Activated B cell treated with CpG ODN at 0.5 μM for 24 hours (primary cell): ENCODE measurements at regions not wholly inside any gene's neighbourhood (a gene's known extent, or its start where the extent isn't known, plus 50 kb on each side); places are given as distances from the start of the nearest gene placed in this dataset.
A peak's percentile ranks its signal among the peaks of the same experiment; 100 is the strongest.

ENCODE experiments used
- ATAC-seq: fragments of 200-7000 bp; cut with Tn5 transposase; one replicate; pipeline ENCODE4 v1.10.0; 2021; ENCODE audit warnings: low read depth, mild to moderate bottlenecking, moderate library complexity
- CTCF ChIA-PET: fragments of 350-600 bp; sonication (Branson Sonifier 250); formaldehyde crosslinking; loops from one replicate; lab custom pipeline; 2021; ENCODE audit warnings: antibody characterized with exemption; lab: Charles Lee
- POLR2A ChIA-PET: fragments of 350-600 bp; sonication (Branson Sonifier 250); formaldehyde crosslinking; loops from one replicate; lab custom pipeline; 2021; ENCODE audit warnings: antibody characterized with exemption; lab: Charles Lee
- DNase-seq: peaks from one replicate; pipeline ENCODE4 v3.0.0; 2022
- H3K27ac Mint-ChIP-seq: one replicate; pipeline ENCODE4 v1.8.0; 2020; ENCODE audit warnings: mixed read lengths
- H3K27me3 Mint-ChIP-seq: one replicate; pipeline ENCODE4 v1.8.0; 2021; ENCODE audit warnings: mixed read lengths
- H3K36me3 Mint-ChIP-seq: one replicate; pipeline ENCODE4 v1.8.0; 2021; ENCODE audit warnings: low read depth, mixed read lengths
- H3K4me1 Mint-ChIP-seq: one replicate; pipeline ENCODE4 v1.8.0; 2021; ENCODE audit warnings: mixed read lengths
- H3K4me3 Mint-ChIP-seq: one replicate; pipeline ENCODE4 v1.8.0; 2020; ENCODE audit warnings: mild to moderate bottlenecking, mixed read lengths
- H3K9me3 Mint-ChIP-seq: one replicate; pipeline ENCODE4 v1.8.0; 2020; ENCODE audit warnings: mixed read lengths
- CTCF ChIP-seq: fragments of 200-600 bp; IDR thresholded peaks from one replicate; pipeline ENCODE4 v1.8.0; 2022; ENCODE audit warnings: antibody characterized with exemption, mild to moderate bottlenecking
- intact Hi-C: fragments of 100-400 bp; cut with micrococcal nuclease; formaldehyde crosslinking; loops from one replicate; pipeline ENCODE4 v1.15.1; 2024

DNA sequence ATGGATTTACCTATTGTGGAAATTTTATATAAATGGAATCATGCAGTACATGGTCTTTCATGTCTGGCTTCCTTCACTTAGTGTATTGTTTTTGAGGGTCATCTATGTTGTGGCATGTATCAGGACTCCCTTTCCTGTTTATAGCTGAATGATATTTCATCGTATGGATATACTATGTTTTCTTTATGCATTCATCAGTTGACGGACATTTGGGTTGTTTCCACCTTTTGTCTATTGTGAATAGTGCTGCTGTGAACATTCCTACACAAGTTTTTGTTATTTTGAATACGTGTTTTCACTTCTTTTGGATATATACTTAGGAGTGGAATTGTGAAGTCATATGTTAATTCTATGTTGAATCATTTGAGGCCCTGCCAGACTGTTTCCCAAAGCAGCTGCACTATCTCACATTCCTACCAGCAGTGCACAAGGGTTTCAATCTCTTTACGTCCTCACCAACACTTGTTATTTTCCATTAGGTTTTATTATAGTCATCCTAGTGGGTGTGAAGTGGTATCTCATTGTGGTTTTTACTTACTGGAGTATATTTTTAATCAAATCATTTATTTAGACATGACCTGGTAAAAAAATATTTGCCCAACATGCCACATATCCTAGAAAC is 262.7 kb downstream of the DLEU7 start:
- POLR2A ChIA-PET: no interaction called here
- no peak overlapping the region for H3K4me3 Mint-ChIP-seq
- H3K36me3 Mint-ChIP-seq: no peaks in the 10 kb centered on the region
- DNase-seq (no peak), ATAC-seq (no peak)
- no peak for TF ChIP-seq CTCF
- no peaks in the 10 kb centered on the region for H3K9me3 Mint-ChIP-seq
- CTCF ChIA-PET: no interaction called here
- H3K27me3 Mint-ChIP-seq: no peaks in the 10 kb centered on the region
- intact Hi-C loops: no loop called here
- no peak overlapping the region for H3K27ac Mint-ChIP-seq
- peaks cover 14% of the 10 kb centered on the region for H3K4me1 Mint-ChIP-seq

GRCh38 chr13:50581586-50582196 is 261.8 kb downstream of the DLEU7 start:
- no peak for ATAC-seq

DNA sequence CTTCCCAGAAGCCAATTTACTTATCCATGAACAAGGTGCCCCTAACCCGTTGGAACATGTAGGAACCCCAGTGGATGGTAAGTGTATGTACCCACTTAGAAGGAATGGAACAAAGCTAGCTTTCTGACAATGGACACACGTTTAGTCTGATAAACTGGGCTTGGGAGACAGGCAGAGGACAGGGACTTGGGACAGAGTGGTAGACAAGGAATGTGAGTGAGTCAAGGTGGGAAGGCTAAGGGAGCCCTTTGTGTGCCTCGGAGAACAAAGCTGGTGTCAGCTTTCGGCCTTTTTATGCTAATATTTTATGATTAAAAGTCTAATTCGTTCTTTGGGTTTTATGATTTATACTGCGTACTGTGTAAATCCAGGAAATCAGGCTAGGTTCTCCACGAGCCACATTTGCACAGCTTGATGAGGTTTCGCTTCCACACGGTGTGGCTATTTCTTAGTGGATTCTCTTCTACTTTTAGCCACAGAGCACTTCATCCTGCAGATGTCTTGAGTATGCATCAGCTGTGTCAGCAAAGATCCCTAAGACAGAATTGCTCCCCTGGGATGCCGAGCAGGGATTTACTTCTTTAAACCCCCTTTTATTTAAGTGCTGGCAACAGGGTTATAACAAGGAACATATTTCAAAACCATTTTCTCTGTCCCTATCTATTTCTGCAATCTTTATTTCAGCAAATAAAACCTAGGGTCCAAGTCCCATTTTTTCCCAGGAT is 258.5 kb downstream of the DLEU7 start:
- DNase-seq (no peak), ATAC-seq (no peak)
- CTCF ChIA-PET: interaction anchor here (0.9 kb wide), 1 partner anchor 327 kb away, joined by 3 read pairs; no protein-coding TSS in a partner anchor
- no peaks in the 10 kb centered on the region for H3K27me3 Mint-ChIP-seq
- H3K4me3 Mint-ChIP-seq: no peak overlapping the region
- TF ChIP-seq CTCF: no peak
- H3K27ac Mint-ChIP-seq: peak overlapping the region; percentile 41
- no peaks in the 10 kb centered on the region for H3K9me3 Mint-ChIP-seq
- intact Hi-C loops: loop anchor here (5.0 kb wide), 1 partner anchor 33 kb away; no protein-coding TSS in a partner anchor
- POLR2A ChIA-PET: interaction anchor here (0.5 to 1.2 kb wide), 2 partner anchors 72 to 121 kb away, joined by 3 read pairs; no protein-coding TSS in a partner anchor
- H3K36me3 Mint-ChIP-seq: no peaks in the 10 kb centered on the region
- peaks cover 48% of the 10 kb centered on the region for H3K4me1 Mint-ChIP-seq

More at GRCh38 chr13:50581586-50582196, 261.8 kb downstream of the DLEU7 start:
- Mint-ChIP-seq H3K27ac (no peak overlapping the region), H3K27me3 (no peaks in the 10 kb centered on the region), H3K4me1 (peaks cover 16% of the 10 kb centered on the region), H3K36me3 (no peaks in the 10 kb centered on the region), H3K4me3 (no peak overlapping the region), H3K9me3 (no peaks in the 10 kb centered on the region)
- ChIA-PET CTCF (no interaction called here), POLR2A (no interaction called here)
- DNase-seq: no peak
- no peak for TF ChIP-seq CTCF
- intact Hi-C loops: no loop called here

DNA sequence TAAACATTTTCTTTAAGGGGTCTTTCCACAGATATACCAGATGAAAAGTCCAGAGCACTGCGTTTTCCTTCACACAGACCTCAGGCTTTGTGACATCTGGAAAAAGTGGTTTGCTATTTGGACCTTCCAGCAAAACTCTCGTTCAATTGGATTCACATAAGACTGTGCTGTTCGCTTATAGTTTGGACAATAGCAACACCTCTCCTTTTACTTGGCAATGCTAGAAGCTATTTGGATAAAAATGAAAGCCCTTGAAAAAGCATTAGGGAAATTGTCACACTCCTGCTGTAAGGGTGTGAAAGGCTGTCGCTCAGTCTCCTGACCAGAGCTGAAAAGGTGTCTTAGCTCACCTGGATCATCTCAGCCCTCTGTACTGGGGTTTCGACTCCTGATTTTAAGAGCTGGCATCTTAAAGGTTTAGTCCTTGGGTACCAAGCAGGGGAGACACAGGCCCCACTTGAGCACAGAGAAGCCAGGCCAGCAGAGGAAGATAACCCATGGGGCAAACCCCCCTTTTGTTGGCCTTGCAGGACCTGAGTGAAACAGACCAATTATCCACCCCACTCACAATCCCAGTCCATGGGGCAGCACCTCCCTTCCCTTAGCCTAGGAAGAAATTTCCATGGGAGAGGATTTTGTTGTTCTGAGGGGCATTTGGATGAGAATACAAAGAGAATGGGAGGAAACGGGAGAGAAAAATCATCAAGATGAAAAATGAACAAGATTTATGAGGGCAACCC is 257.6 kb downstream of the DLEU7 start:
- Mint-ChIP-seq H3K36me3 (no peaks in the 10 kb centered on the region), H3K27me3 (no peaks in the 10 kb centered on the region), H3K4me1 (peaks cover 56% of the 10 kb centered on the region), H3K9me3 (no peaks in the 10 kb centered on the region), H3K4me3 (no peak overlapping the region), H3K27ac (no peak overlapping the region)
- CTCF ChIA-PET: interaction anchor here (1.9 kb wide), 1 partner anchor 215 kb away, joined by 6 read pairs; no protein-coding TSS in a partner anchor
- no peak for ATAC-seq
- TF ChIP-seq CTCF: no peak
- intact Hi-C loops: loop anchor here (2.0 to 5.0 kb wide), 2 partner anchors 34 to 215 kb away; no protein-coding TSS in a partner anchor
- DNase-seq: no peak
- POLR2A ChIA-PET: interaction anchor here (0.5 kb wide), 1 partner anchor 120 kb away, joined by 3 read pairs; no protein-coding TSS in a partner anchor
